T-cell (primary cell): ENCODE measurements at regions not wholly inside any gene's neighbourhood (a gene's known extent, or its start where the extent isn't known, plus 50 kb on each side); places are given as distances from the start of the nearest gene placed in this dataset.
A peak's percentile ranks its signal among the peaks of the same experiment; 100 is the strongest.
"Not testable (repeated sequence)": the region's sequence is repeated elsewhere in the genome, so short reads cannot be mapped to it uniquely, and the experiment has no call there.

Experiments
- ATAC-seq, 4 experiments: fragments of 200-7000 bp in 3 of 4; fragments of 150-1000 bp in 1 of 4; cut with Tn5 transposase; replicated peaks in 1 of 4; 1 replicate in 3 of 4; 2 replicates in 1 of 4; pipeline ENCODE4 v1.10.0; 2021; ENCODE audit warnings: moderate library complexity in 3 of 4, mild to moderate bottlenecking in 2 of 4, moderate number of reproducible peaks in 1 of 4
- CTCF ChIA-PET, 2 donors: fragments of 300-600 bp; sonication (Branson Sonifier 250); formaldehyde crosslinking; loops; one replicate each; lab custom pipeline; 2022; ENCODE audit warnings: antibody characterized with exemption in 2 of 2; lab: Charles Lee
- POLR2A ChIA-PET, 2 donors: fragments of 300-600 bp; sonication (Branson Sonifier 250); formaldehyde crosslinking; loops; one replicate each; lab custom pipeline; 2022; ENCODE audit warnings: antibody characterized with exemption in 2 of 2; lab: Charles Lee
- DNase-seq, 35 experiments: peaks; one replicate each; pipeline versions ENCODE4 v3.0.0 to v3.0.0-alpha.2; 2013 to 2023
- H3K27ac ChIP-seq: one replicate; pipeline ENCODE4 v1.5.1; 2013; ENCODE audit warnings: low read length
- H3K27me3 ChIP-seq, 2 experiments: replicated peaks in 1 of 2; 1 replicate in 1 of 2; 2 replicates in 1 of 2; pipeline versions ENCODE4 v1.6.1 to v1.7.0; 2013; ENCODE audit warnings: low read length in 1 of 2, mixed read lengths in 1 of 2; ENCODE audit not compliant: control insufficient read depth in 2 of 2, insufficient read depth in 2 of 2; ENCODE audit errors: extremely low read depth in 1 of 2
- H3K36me3 ChIP-seq, 2 donors: 1 replicate in 1 of 2; 2 replicates in 1 of 2; pipeline versions ENCODE4 v1.6.1 to v1.7.0; 2013; ENCODE audit warnings: low read length in 1 of 2; ENCODE audit not compliant: control insufficient read depth in 2 of 2, insufficient read depth in 1 of 2; ENCODE audit errors: extremely low read depth in 1 of 2
- H3K4me1 ChIP-seq, 2 experiments: 1 replicate in 1 of 2; 2 replicates in 1 of 2; pipeline versions ENCODE4 v1.6.1 to v1.7.0; 2013; ENCODE audit warnings: low read length in 2 of 2, mixed read lengths in 1 of 2; ENCODE audit not compliant: insufficient read depth in 2 of 2, control insufficient read depth in 1 of 2; ENCODE audit errors: extremely low read depth in 1 of 2
- H3K4me3 ChIP-seq, 2 donors: 1 replicate in 1 of 2; 2 replicates in 1 of 2; pipeline versions ENCODE4 v1.5.1 to v1.7.0; 2013; ENCODE audit warnings: mild to moderate bottlenecking in 2 of 2, low read length in 1 of 2, moderate library complexity in 1 of 2; ENCODE audit not compliant: control insufficient read depth in 1 of 2; ENCODE audit errors: extremely low read depth in 1 of 2
- H3K9me3 ChIP-seq: 2 replicates; pipeline ENCODE4 v1.7.0; 2013
- H3K27ac Mint-ChIP-seq, 2 donors: one replicate each; pipeline ENCODE4 v1.8.0; 2020 to 2021; ENCODE audit warnings: mild to moderate bottlenecking in 2 of 2, mixed read lengths in 2 of 2
- H3K27me3 Mint-ChIP-seq, 2 donors: one replicate each; pipeline ENCODE4 v1.8.0; 2021 to 2022; ENCODE audit warnings: mixed read lengths in 2 of 2
- H3K36me3 Mint-ChIP-seq: one replicate; pipeline ENCODE4 v1.8.0; 2021; ENCODE audit warnings: mixed read lengths
- H3K4me1 Mint-ChIP-seq, 3 donors: one replicate each; pipeline ENCODE4 v1.8.0; 2020 to 2022; ENCODE audit warnings: mixed read lengths in 3 of 3, mild to moderate bottlenecking in 1 of 3
- H3K4me3 Mint-ChIP-seq, 3 donors: one replicate each; pipeline ENCODE4 v1.8.0; 2020 to 2022; ENCODE audit warnings: mild to moderate bottlenecking in 3 of 3, mixed read lengths in 3 of 3, moderate library complexity in 3 of 3
- H3K9me3 Mint-ChIP-seq, 3 donors: one replicate each; pipeline ENCODE4 v1.8.0; 2020 to 2022; ENCODE audit warnings: mixed read lengths in 3 of 3
- WGBS: methylation state at CpG from one replicate; pipeline ENCODE4 v1.1.5; 2013; ENCODE audit warnings: missing lambda C conversion rate; ENCODE audit not compliant: insufficient coverage; 5-methylcytosine and 5-hydroxymethylcytosine counted together

- H3K9me3 Mint-ChIP-seq, H3K36me3 Mint-ChIP-seq, H3K9me3 ChIP-seq, H3K4me1 Mint-ChIP-seq, H3K36me3 ChIP-seq, H3K4me3 Mint-ChIP-seq, H3K27ac ChIP-seq, H3K4me1 ChIP-seq, POLR2A ChIA-PET, H3K27ac Mint-ChIP-seq, H3K27me3 ChIP-seq, DNase-seq, CTCF ChIA-PET, H3K4me3 ChIP-seq: not testable (repeated sequence)
- peaks cover 0 to 44% of the 10 kb centered on the region in 2 donors for H3K27me3 Mint-ChIP-seq
- peak; percentile 76 to 82 (median 78) for ATAC-seq
- WGBS: no CpG with 5 or more reads among the region's 31 CpGs
Observed at GRCh38 chr1:143728802-143729448, 242.9 kb downstream of the FAM72C start.

DNA sequence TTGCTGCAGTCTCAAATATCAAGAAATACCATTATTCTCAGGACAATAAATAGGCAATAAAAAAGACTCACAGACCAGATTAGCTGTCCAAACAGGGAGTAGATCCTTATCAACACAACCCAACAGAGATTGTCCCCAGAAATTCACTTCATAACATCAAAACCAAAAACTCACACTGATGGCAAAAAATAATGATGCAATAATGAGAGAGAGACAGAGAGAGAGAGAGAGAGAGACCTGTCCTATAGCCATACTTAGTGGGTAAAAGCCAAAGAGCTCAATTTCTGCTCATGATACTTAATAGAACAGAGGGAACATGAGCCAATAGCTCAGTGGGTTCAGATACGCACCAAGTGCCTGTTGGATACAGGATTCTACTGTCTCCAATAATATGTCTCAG is 244.5 kb downstream of the FAM72C start:
- CTCF ChIA-PET: no interaction called here
- Histone ChIP-seq H3K9me3 (no peaks in the 10 kb centered on the region), H3K27me3 (peaks cover 0 to 9% of the 10 kb centered on the region in 2 experiments), H3K4me3 (no peak overlapping the region), H3K4me1 (no peaks in the 10 kb centered on the region), H3K27ac (no peak overlapping the region), H3K36me3 (no peaks in the 10 kb centered on the region)
- POLR2A ChIA-PET: no interaction called here
- Mint-ChIP-seq H3K4me3 (no peak overlapping the region), H3K27ac (no peak overlapping the region), H3K4me1 (peaks cover 0 to 4% (median 2%) of the 10 kb centered on the region in 3 donors), H3K9me3 (peaks cover 0 to 3% (median 0%) of the 10 kb centered on the region in 3 donors), H3K27me3 (peaks cover 0 to 44% of the 10 kb centered on the region in 2 donors), H3K36me3 (no peaks in the 10 kb centered on the region)
- ATAC-seq (no peak), DNase-seq (no peak)
- WGBS: no CpG with 5 or more reads among the region's 1 CpG

DNA sequence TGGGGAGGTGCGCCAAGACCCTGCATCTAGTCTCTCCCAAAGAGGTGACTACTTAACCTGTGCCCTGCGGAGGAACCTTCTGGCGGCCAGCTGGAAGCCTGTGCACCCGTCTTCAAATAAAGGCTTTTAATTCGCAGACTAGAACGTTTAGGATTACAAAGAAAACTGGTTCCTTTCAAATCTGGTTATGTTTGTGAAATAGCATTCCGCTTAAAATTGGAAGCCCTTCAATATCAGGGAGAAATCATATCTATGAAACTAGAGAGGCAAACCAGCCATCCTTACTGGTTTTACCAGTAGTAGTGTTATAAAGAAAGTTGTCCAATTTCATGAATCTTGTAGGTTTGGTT is 250.8 kb downstream of the FAM72C start:
- DNase-seq: no peak
- Mint-ChIP-seq H3K4me1 (peaks cover 0 to 3% (median 0%) of the 10 kb centered on the region in 3 donors), H3K9me3 (no peaks in the 10 kb centered on the region), H3K27ac (no peak overlapping the region), H3K4me3 (no peak overlapping the region), H3K36me3 (no peaks in the 10 kb centered on the region), H3K27me3 (peaks cover 0 to 57% of the 10 kb centered on the region in 2 donors)
- Histone ChIP-seq H3K9me3 (no peaks in the 10 kb centered on the region), H3K36me3 (no peaks in the 10 kb centered on the region), H3K27ac (no peak overlapping the region), H3K4me1 (peaks cover 0 to 5% of the 10 kb centered on the region in 2 experiments), H3K4me3 (peak overlapping the region in 1 of 2 donors; percentile 7), H3K27me3 (peaks cover 0 to 45% of the 10 kb centered on the region in 2 experiments)
- CTCF ChIA-PET: no interaction called here
- no peak for ATAC-seq
- POLR2A ChIA-PET: no interaction called here
- 23% methylated on average over 2 of the region's 7 CpGs for WGBS

DNA sequence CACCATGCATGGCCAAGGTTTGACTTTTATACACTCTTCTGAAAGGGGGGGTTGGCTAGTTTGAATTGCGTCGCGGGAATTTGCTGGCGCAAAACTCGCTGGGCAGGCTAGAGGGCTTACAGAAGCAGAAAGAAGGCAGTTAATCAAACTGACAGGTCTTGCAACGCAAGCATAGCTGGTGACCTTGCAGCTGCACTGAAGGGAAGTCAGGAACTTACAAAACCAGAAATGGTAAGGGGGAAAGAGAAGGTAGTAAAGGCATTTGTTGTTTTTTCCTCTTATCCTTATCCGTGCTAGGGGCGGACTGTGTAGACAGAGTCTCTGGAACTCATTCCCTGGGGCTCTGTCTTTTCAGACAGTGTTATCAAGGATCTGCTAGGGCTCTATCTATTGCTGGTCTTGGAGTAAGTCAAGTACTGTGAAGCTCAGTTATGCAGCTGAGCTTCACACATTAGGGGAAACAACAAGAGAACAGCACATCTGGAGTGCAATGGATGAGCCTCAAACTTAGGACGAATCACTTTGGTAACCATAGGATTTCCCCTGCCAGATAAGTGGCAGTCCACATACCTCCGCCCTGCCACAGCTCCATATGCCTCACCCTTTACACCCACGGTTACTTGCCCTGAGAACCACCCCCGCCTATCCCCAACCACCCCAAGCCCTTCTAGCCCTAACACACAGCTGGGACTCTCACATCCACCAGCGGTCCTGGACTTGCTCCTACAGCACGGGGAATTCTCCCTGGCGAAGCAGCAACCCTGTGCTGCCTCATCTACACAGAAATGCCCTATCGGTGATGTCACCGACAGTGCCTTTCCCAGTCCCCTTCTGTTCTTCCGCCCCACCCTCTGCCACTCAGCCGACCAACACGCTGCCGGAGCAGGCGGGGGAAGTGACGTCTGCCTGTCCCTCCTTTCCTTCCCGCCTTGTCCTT is 251.4 kb downstream of the FAM72C start:
- 14% methylated on average over 22 of the region's 24 CpGs for WGBS
- H3K27me3 ChIP-seq: peaks cover 0 to 44% of the 10 kb centered on the region in 2 experiments
- H3K4me1 ChIP-seq: peaks cover 0 to 5% of the 10 kb centered on the region in 2 experiments
- H3K36me3 Mint-ChIP-seq: no peaks in the 10 kb centered on the region
- no peaks in the 10 kb centered on the region for H3K9me3 Mint-ChIP-seq
- H3K9me3 ChIP-seq: no peaks in the 10 kb centered on the region
- H3K27me3 Mint-ChIP-seq: peaks cover 0 to 57% of the 10 kb centered on the region in 2 donors
- peak overlapping the region in 1 of 2 donors; percentile 7 for H3K4me3 ChIP-seq
- no peak overlapping the region for H3K4me3 Mint-ChIP-seq
- peaks cover 0 to 3% (median 0%) of the 10 kb centered on the region in 3 donors for H3K4me1 Mint-ChIP-seq
- ChIA-PET CTCF (no interaction called here), POLR2A (no interaction called here)
- H3K27ac Mint-ChIP-seq: no peak overlapping the region
- H3K27ac ChIP-seq: no peak overlapping the region
- DNase-seq: peak in 1 of 35 experiments; percentile 15
- H3K36me3 ChIP-seq: no peaks in the 10 kb centered on the region
- peak in 1 of 4 experiments; percentile 43 for ATAC-seq

- POLR2A ChIA-PET: no interaction called here
- H3K4me3 Mint-ChIP-seq: no peak overlapping the region
- Histone ChIP-seq H3K4me1 (peaks cover 0 to 5% of the 10 kb centered on the region in 2 experiments), H3K9me3 (no peaks in the 10 kb centered on the region), H3K27ac (no peak overlapping the region), H3K4me3 (no peak overlapping the region), H3K27me3 (peaks cover 0 to 43% of the 10 kb centered on the region in 2 experiments), H3K36me3 (no peaks in the 10 kb centered on the region)
- no peak for DNase-seq
- no CpG with 5 or more reads among the region's 2 CpGs for WGBS
- H3K27ac Mint-ChIP-seq: no peak overlapping the region
- H3K9me3 Mint-ChIP-seq: no peaks in the 10 kb centered on the region
- CTCF ChIA-PET: no interaction called here
- no peaks in the 10 kb centered on the region for H3K36me3 Mint-ChIP-seq
- ATAC-seq: no peak
- H3K27me3 Mint-ChIP-seq: peaks cover 0 to 52% of the 10 kb centered on the region in 2 donors
- H3K4me1 Mint-ChIP-seq: peaks cover 0 to 3% (median 0%) of the 10 kb centered on the region in 3 donors
Observed at GRCh38 chr1:143718524-143718923, 253.3 kb downstream of the FAM72C start.

GRCh38 chr1:143718021-143718420 is 253.8 kb downstream of the FAM72C start:
- no peak for DNase-seq
- CTCF ChIA-PET: no interaction called here
- Mint-ChIP-seq H3K4me3 (no peak overlapping the region), H3K36me3 (no peaks in the 10 kb centered on the region), H3K27me3 (peaks cover 0 to 51% of the 10 kb centered on the region in 2 donors), H3K27ac (no peak overlapping the region), H3K9me3 (no peaks in the 10 kb centered on the region), H3K4me1 (peaks cover 0 to 3% (median 0%) of the 10 kb centered on the region in 3 donors)
- H3K9me3 ChIP-seq: no peaks in the 10 kb centered on the region
- H3K36me3 ChIP-seq: no peaks in the 10 kb centered on the region
- H3K4me3 ChIP-seq: no peak overlapping the region
- WGBS: 55% methylated on average over 15 of the region's 16 CpGs
- ATAC-seq: no peak
- H3K4me1 ChIP-seq: peaks cover 0 to 5% of the 10 kb centered on the region in 2 experiments
- H3K27me3 ChIP-seq: peaks cover 0 to 43% of the 10 kb centered on the region in 2 experiments
- H3K27ac ChIP-seq: no peak overlapping the region
- POLR2A ChIA-PET: no interaction called here
